GM18951 (cell line): ENCODE measurements at regions not wholly inside any gene's neighbourhood (a gene's known extent, or its start where the extent isn't known, plus 50 kb on each side); places are given as distances from the start of the nearest gene placed in this dataset.

Source experiments
- POLR2A ChIP-seq: IDR thresholded peaks from 4 replicates; pipeline ENCODE4 v1.6.1; 2011; ENCODE audit warnings: mild to moderate bottlenecking; ENCODE audit not compliant: insufficient read length, insufficient read depth; ENCODE audit errors: extremely low read depth
- in situ Hi-C: fragments of 300-500 bp; cut with MboI; formaldehyde crosslinking; loops from one replicate; pipeline ENCODE4 v1.12.0; 2022; ENCODE audit warnings: low sequenced_read_pairs, mixed read lengths, inconsistent platforms; ENCODE audit not compliant: unreplicated experiment

DNA sequence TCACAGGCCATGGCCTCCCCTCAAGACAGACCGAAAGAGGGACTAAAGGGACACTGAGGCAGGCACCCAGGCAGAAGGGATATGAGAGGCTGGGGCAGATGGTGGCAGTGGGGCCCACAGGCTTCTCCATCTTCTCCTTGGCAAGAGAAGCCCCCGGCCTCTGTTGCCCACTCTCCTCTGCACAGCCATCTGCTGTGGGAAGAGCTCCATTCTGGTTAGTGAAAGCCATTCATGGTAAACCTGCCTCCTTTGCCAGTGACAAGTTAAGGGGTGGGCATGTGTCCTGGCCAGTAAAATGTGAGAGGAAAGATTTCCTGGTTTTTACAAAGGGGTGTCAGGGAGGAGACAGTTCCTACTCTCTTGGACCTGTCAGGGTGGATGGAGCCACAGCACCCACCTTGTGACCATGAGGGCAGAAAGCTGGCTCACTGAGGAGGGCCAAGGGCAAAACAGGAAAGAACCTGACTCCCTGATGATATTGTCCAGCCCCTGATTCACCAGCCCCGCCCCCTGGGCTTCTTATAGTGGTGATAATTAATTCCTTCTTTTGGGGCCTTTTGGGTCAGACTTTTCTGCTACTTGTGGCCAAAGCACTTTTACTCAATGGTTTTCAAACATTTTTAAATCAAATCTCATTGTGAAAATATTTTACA, 130.4 kb upstream of the SMAD3 start:
- in situ Hi-C loops, result no loop called here
- TF ChIP-seq POLR2A, result no peak

DNA sequence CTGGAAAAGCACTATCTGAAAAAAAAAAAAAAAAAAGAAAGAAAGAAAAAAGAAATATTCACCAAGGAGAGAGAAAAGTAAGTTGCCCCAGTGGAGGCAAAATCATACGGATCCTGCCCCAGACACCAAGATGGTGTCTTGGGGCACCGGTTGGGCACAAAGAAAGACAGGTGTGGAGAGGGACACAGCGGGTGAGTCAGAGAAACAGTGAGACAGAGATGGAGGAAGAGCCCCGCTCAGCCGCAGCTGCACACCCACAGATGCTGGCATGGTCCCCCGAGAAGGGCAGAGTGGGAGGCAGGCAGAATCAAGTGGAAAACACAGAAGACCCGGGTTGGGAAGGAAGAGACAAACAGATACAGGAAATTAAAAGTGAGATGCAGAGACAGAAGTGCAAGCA, 129.7 kb upstream of the SMAD3 start:
- no peak for TF ChIP-seq POLR2A
- in situ Hi-C loops, result no loop called here

DNA sequence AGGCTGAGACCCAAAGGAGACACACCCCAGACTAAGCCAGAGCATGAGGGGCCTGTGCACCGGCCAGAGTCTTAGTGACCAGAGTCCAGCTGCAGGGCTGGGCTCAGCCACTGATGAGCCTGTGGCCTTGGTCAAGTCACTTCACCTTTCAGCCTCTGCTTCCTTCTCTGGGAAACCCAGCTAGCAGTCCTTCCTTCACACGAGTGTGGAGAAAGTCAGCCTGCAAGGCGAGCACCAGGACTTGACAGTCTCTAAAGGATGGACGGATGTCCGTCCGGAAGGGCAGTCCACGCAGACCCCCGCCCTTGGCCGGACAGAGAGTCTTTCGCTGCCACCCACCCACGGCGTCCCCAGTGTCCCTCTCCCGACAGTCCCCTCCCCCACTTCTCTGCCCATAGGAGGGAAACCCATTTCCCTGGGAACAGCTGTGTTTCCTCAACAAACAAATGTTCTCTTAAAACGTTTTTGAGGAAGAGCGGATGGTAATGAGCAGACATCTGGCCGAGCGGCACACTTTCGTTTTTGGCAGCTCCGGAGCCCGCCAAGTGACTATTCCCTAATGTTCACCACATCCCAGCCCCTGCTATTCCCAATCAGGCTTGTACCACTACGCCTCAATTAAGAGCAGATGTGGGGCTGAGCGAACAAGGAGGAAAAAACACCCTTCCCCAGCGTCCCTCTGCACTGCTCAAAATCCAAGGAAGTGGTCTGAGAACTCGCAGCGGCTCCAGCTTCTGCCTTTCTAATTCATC, 129.1 kb upstream of the SMAD3 start:
- in situ Hi-C loops, result no loop called here

DNA sequence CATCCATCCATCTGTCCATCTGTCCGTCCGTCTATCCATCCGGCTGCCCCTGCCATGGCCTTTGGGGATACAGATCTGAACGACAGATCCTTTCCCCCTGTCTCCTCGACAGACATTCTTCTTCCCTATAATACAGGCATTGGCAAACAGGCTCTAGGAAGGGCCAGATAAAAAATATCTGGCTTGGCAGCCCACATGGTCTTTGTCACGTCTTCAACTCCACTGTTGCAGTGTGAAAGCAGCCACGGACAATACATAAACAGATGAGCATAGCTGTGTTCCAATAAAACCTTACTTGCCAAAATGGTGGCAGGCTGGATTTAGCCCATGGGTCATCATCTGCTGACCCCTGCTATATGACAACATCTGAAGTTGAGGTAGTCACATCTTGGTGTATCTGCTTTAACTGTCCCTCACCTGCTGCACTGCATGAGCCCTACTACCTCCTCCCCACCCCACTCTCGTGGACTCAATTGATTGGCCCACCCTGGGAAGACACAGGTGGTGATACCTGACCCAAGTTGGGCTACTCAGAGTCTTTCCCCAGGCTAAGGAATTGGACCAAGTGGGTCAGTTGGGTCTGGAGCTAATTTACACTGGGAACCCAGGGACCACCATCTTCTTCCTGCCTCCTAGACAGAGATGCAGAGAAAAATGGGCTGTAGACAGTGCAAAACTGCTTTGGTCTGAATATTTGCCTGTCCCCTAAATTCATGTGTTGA, 128.4 kb upstream of the SMAD3 start:
- no peak for TF ChIP-seq POLR2A
- in situ Hi-C loops, result no loop called here

More for the DNA sequence above, 129.1 kb upstream of the SMAD3 start:
- no peak for TF ChIP-seq POLR2A

DNA sequence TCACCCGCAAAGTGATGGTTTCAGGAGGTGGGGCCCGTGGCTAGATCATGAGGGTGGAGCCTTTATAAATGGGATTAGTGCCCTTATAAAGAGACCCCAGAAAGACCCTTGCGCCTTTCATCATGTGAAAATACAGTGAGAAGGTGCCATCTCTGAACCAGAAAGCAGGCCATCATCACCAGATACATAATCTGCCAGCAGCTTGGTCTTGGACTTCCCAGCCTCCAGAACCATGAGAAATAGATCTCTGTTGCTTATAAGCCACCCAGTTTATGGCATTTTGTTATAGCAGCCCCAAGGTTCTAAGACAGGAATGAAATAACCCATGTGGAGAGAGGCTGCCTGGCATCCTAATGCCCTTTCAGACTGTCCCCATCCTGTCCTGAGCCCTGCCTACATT, 127.8 kb upstream of the SMAD3 start:
- no peak for TF ChIP-seq POLR2A
- in situ Hi-C loops, result no loop called here

DNA sequence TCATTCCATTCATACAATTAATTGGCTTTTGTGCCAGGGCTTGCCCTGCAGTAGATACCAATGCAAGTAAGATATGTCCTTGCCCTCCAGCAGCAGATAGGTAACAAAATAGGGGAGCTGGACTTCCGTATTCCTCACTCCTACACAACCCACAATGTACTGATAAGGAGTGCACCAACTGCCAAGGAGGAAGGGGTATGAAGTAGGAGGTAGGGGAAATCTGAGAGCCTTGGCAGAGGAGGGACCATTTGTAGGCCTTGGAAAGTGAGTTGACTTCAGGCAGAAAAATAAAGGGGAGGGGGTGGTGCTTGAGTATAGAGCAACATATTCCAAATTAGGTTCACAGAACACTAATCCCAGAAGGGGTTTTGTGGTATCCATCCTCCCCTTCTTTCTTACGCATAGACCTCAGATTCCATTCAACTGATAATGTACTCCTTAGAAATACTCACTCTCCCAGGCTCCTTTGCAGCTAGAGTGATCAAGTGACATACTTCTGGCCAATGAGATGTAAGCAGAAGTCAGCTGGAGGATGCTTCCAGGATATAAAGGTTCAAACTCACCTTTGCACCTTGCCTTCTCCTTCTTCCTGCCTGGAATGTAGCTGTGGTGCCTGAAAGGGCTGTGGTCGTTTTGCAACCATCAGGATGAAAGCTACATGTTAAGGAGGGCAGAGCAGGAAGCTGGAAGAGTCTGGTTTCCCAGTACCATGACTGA, 127.1 kb upstream of the SMAD3 start:
- in situ Hi-C loops, result no loop called here
- no peak for TF ChIP-seq POLR2A

DNA sequence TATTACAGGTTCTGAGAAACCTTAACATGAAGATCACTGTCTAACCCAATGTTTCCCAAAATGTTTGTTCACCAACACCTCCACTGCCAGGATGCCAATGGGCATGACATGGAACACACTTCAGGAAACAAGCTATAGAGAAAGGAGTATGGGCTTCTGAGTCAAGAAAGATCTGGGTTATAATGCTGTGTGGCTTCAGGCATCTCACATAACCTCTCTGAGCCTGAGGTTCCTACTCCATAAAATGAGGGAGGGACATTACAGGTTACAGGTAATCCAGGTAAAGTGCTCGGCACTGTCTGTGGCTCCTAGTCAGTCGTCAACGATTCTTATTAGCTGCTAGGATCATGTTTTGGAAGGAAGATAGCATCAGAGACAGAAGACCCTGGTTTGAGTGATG, 126.4 kb upstream of the SMAD3 start:
- in situ Hi-C loops, result no loop called here
- no peak for TF ChIP-seq POLR2A

DNA sequence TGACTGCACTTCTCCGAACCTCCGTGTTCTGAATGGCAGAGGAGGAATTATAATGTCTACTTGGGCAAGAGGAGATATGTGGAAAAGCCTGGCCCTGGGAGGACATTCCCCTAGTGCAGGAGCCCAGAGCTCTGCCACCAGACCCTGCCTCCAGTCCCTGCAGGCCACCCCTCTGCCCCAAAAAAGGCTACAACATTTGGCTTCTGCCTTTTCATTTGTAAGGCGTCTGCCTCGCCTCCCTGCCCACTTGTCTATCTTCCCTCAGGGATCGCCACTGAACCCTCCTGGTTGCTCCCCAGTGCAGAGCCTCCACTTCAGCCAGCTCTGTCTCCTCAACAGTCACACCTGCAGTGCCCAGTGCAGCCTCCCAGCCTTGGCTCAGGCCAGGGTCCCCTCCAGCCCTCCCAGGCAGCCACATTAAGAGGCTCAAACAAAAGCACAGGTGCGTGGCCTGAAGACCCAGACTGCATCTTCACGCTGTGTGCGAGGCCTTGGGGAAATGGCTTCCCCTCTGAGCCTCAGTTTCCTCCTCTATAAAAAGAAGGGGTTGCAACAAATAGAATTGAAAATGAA, 125.9 kb upstream of the SMAD3 start:
- TF ChIP-seq POLR2A, result no peak
- in situ Hi-C loops, result loop anchor here (10.0 kb wide), 2 partner anchors 495 to 895 kb away; no protein-coding TSS in a partner anchor

DNA sequence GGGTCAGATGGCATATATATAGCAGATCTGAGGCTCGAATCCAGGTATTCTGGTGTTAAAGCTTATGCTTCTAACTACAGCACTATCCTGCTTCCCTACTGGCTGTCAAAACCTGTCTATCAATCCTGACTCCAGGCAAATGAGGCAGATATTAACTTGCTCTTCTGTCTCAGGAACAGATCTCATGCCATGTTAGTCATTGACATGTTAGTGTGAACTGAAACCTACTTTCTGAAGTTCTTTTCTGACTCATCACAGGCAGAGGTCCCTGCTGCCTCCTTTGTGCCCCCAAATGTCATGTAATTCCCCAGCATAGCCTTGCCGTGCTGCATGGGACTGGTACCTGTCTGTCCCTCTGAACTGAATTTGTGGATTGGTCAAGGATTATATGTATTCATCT, 125.0 kb upstream of the SMAD3 start:
- in situ Hi-C loops, result loop anchor here (10.0 kb wide), 2 partner anchors 494 to 894 kb away; no protein-coding TSS in a partner anchor
- TF ChIP-seq POLR2A, result no peak

DNA sequence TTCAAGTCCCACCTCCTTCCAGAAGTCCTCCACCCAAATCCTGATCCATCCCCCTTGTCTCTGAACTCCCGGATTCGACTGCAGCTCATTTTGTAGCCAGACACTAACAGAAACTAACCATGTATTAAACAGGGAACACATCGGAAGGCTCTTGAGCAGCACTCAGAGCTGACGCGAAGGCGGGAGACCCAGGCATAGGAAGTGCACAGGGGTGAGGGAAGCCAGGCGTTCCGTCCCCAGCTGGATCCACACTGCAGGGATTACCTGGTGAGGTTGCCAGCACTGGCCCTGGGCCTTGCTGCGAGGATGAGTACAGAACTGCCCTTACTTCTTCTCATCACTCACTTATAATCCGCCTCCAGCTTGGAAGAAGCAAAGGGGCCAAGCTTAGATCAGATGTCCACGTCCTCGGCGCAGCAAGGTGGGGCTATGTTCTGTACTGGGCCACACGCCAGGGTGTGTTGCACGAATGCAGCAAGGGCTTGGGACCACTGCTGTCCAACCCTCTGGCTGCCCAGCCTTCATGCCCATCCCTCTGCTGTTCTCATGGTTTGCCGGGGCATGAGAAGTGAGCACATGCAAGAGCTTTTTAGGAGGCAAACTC, 124.2 kb upstream of the SMAD3 start:
- in situ Hi-C loops, result loop anchor here (10.0 kb wide), 2 partner anchors 494 to 894 kb away; no protein-coding TSS in a partner anchor
- no peak for TF ChIP-seq POLR2A

DNA sequence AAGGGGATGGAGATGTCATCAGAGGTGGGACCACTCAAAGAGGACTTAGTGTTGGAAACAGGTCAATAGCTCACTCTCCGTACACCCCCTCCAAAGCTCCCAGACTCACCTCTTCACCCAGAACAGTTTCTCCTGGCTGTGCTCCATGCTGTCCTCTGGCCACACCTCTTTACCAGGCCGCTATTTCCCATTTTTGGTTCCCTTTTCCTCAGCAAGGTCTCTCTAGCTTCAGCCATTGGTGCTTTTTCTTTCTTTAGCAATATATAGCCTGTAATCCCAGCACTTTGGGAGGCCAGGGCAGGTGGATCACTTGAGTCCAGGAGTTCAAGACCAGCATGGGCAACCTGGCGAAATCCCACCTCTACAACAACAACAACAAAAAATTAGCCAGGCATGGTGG, 123.6 kb upstream of the SMAD3 start:
- in situ Hi-C loops, result loop anchor here (10.0 kb wide), 2 partner anchors 493 to 893 kb away; no protein-coding TSS in a partner anchor

More for the DNA sequence above, 123.6 kb upstream of the SMAD3 start:
- TF ChIP-seq POLR2A, result no peak
